Panc1 (cell line): ENCODE measurements at regions not wholly inside any gene's neighbourhood (a gene's known extent, or its start where the extent isn't known, plus 50 kb on each side); places are given as distances from the start of the nearest gene placed in this dataset.

ENCODE experiments used
- ATAC-seq: fragments of 200-7000 bp; cut with Tn5 transposase; 2 replicates; pipeline ENCODE4 v1.9.1; 2020; ENCODE audit warnings: mild to moderate bottlenecking, moderate library complexity
- BruUV-seq: library from RNA; stranded (reverse); fragments of 400-500 nt; replicated peaks from 2 replicates; lab custom pipeline; 2021; lab: Mats Ljungman, UMichigan
- CTCF ChIA-PET: fragments of 300-600 bp; sonication (Branson Sonifier 250); formaldehyde crosslinking; loops from one replicate; lab custom pipeline; 2022; ENCODE audit warnings: antibody characterized with exemption; lab: Charles Lee
- POLR2A ChIA-PET: fragments of 300-600 bp; sonication (Branson Sonifier 250); formaldehyde crosslinking; loops from one replicate; lab custom pipeline; 2022; ENCODE audit warnings: antibody characterized with exemption; lab: Charles Lee
- DNase-seq: peaks from one replicate; pipeline ENCODE4 v3.0.0-alpha.2; 2010; ENCODE audit warnings: low read depth, low spot score
- H3K27ac ChIP-seq: 2 replicates; pipeline ENCODE4 v1.5.1; 2011; ENCODE audit warnings: mild to moderate bottlenecking, low read length, inconsistent platforms
- H3K27me3 ChIP-seq: fragments of 200-500 bp; sonication (Bioruptor generic); 2 replicates; pipeline ENCODE4 v1.6.0; 2014; ENCODE audit warnings: low read length, inconsistent platforms; ENCODE audit not compliant: control insufficient read depth, insufficient read depth
- H3K36me3 ChIP-seq: fragments of 200-500 bp; sonication (Bioruptor generic); 2 replicates; pipeline ENCODE4 v1.5.1; 2014; ENCODE audit warnings: inconsistent platforms, mild to moderate bottlenecking, low read length, moderate library complexity; ENCODE audit not compliant: control insufficient read depth, insufficient read depth
- H3K4me1 ChIP-seq: 2 replicates; pipeline ENCODE4 v1.5.1; 2011; ENCODE audit warnings: inconsistent platforms, mild to moderate bottlenecking, low read length, moderate library complexity; ENCODE audit not compliant: control insufficient read depth, insufficient read depth
- H3K4me3 ChIP-seq, 2 experiments: 2 replicates each; pipeline ENCODE4 v1.5.1; 2011 to 2012; ENCODE audit warnings: low read depth in 2 of 2, low read length in 2 of 2, mild to moderate bottlenecking in 2 of 2, inconsistent platforms in 1 of 2, moderate library complexity in 1 of 2
- H3K9me3 ChIP-seq: fragments of 200-500 bp; sonication (Bioruptor generic); 2 replicates; pipeline ENCODE4 v1.5.1; 2014; ENCODE audit warnings: low read depth, mild to moderate bottlenecking, inconsistent platforms, low read length, moderate library complexity; ENCODE audit not compliant: control insufficient read depth, insufficient read depth
- CTCF ChIP-seq: fragments of 450-650 bp; IDR thresholded peaks from 2 replicates; pipeline ENCODE4 v1.5.1; 2017; ENCODE audit warnings: mild to moderate bottlenecking
- POLR2AphosphoS5 ChIP-seq: IDR thresholded peaks from 2 replicates; pipeline ENCODE4 v1.6.1; 2012; ENCODE audit warnings: mild to moderate bottlenecking, low read depth, low read length, moderate library complexity
- REST ChIP-seq, 2 experiments: IDR thresholded peaks; 2 replicates each; pipeline ENCODE4 v1.6.1; 2011 to 2012; ENCODE audit warnings: low read depth in 2 of 2, control low read depth in 1 of 2, low read length in 1 of 2, mild to moderate bottlenecking in 1 of 2, moderate library complexity in 1 of 2; ENCODE audit not compliant: insufficient read depth in 1 of 2
- SIN3A ChIP-seq: IDR thresholded peaks from 2 replicates; pipeline ENCODE4 v1.6.1; 2012; ENCODE audit warnings: low read depth, mild to moderate bottlenecking, low read length, moderate library complexity, borderline replicate concordance; ENCODE audit not compliant: insufficient read depth
- TCF7L2 ChIP-seq: IDR thresholded peaks from 2 replicates; pipeline ENCODE4 v1.6.1; 2011; ENCODE audit warnings: mild to moderate bottlenecking, low read depth, low read length, inconsistent platforms
- in situ Hi-C: cut with HindIII; loops from 2 replicates; pipeline ENCODE4 v1.10.0; 2016; ENCODE audit warnings: low sequenced_read_pairs, low pct_unique_long_range_greater_than_20kb
- intact Hi-C: fragments of 100-400 bp; cut with micrococcal nuclease; formaldehyde crosslinking; loops from one replicate; pipeline ENCODE4 v1.10.0; 2022; ENCODE audit not compliant: unreplicated experiment

GRCh38 chr3:105979961-105980360 lies 111.1 kb upstream of the CBLB start:
- CTCF ChIA-PET = no interaction called here

GRCh38 chr3:105982207-105982606 lies 113.4 kb upstream of the CBLB start:
- Histone ChIP-seq H3K27ac (no peak overlapping the region), H3K4me1 (no peaks in the 10 kb centered on the region), H3K9me3 (no peaks in the 10 kb centered on the region), H3K27me3 (no peaks in the 10 kb centered on the region), H3K4me3 (no peak overlapping the region), H3K36me3 (no peaks in the 10 kb centered on the region)
- in situ Hi-C loops (no loop called here), intact Hi-C loops (no loop called here)
- no peak for TF ChIP-seq POLR2AphosphoS5
- no peak for TF ChIP-seq REST (IDR thresholded peaks at IDR 0.05; ENCODE audit: insufficient read depth in 1 of 2, low read depth in 2 of 2, low read length in 1 of 2)
- TF ChIP-seq TCF7L2 = no peak
- TF ChIP-seq SIN3A = no peak
- no peak for TF ChIP-seq CTCF
- BruUV-seq = no TSS peak
- ATAC-seq (no peak), DNase-seq (no peak)
- ChIA-PET POLR2A (no interaction called here), CTCF (no interaction called here)

More at GRCh38 chr3:105979961-105980360, 111.1 kb upstream of the CBLB start:
- POLR2A ChIA-PET = no interaction called here
- in situ Hi-C loops (no loop called here), intact Hi-C loops (no loop called here)
- H3K27me3 ChIP-seq = no peaks in the 10 kb centered on the region
- BruUV-seq = no TSS peak
- no peaks in the 10 kb centered on the region for H3K36me3 ChIP-seq
- H3K4me1 ChIP-seq = no peaks in the 10 kb centered on the region
- H3K9me3 ChIP-seq = no peaks in the 10 kb centered on the region
- H3K4me3 ChIP-seq = no peak overlapping the region
- DNase-seq (no peak), ATAC-seq (no peak)
- TF ChIP-seq REST (IDR thresholded peaks at IDR 0.05; ENCODE audit: insufficient read depth in 1 of 2, low read depth in 2 of 2, low read length in 1 of 2) (no peak), CTCF (no peak), POLR2AphosphoS5 (no peak), SIN3A (no peak), TCF7L2 (no peak)
- H3K27ac ChIP-seq = no peak overlapping the region
